Neural progenitor cell (in vitro differentiated cells): ENCODE measurements at regions not wholly inside any gene's neighbourhood (a gene's known extent, or its start where the extent isn't known, plus 50 kb on each side); places are given as distances from the start of the nearest gene placed in this dataset.

Experiments
- DNase-seq: peaks from one replicate; pipeline ENCODE4 v3.0.0-alpha.2; 2016; ENCODE audit warnings: low spot score
- H2AFZ ChIP-seq: fragments of 200-600 bp; sonication (generic); replicated peaks from 2 replicates; pipeline ENCODE4 v1.6.1; 2016; ENCODE audit warnings: antibody characterized with exemption
- H3F3A ChIP-seq: fragments of 200-600 bp; sonication (generic); 2 replicates; pipeline ENCODE4 v1.6.1; 2016; ENCODE audit warnings: antibody characterized with exemption, low read depth
- H3K27ac ChIP-seq: fragments of 200-600 bp; sonication (generic); 2 replicates; pipeline ENCODE4 v1.5.1; 2016; ENCODE audit warnings: mild to moderate bottlenecking
- H3K27me3 ChIP-seq: fragments of 200-600 bp; sonication (generic); 2 replicates; pipeline ENCODE4 v1.6.1; 2016; ENCODE audit warnings: mild to moderate bottlenecking, moderate library complexity
- H3K36me3 ChIP-seq: fragments of 200-600 bp; sonication (generic); 2 replicates; pipeline ENCODE4 v1.5.1; 2016
- H3K4me1 ChIP-seq: fragments of 200-600 bp; sonication (generic); 2 replicates; pipeline ENCODE4 v1.6.1; 2016; ENCODE audit warnings: mixed run types
- H3K4me2 ChIP-seq: fragments of 200-600 bp; sonication (generic); 2 replicates; pipeline ENCODE4 v1.6.1; 2016
- H3K4me3 ChIP-seq: fragments of 200-600 bp; sonication (generic); 2 replicates; pipeline ENCODE4 v1.5.1; 2016
- H3K79me2 ChIP-seq: fragments of 200-600 bp; sonication (generic); 2 replicates; pipeline ENCODE4 v1.6.1; 2016; ENCODE audit warnings: low read depth
- H3K9ac ChIP-seq: fragments of 200-600 bp; sonication (generic); 2 replicates; pipeline ENCODE4 v1.6.1; 2016
- H3K9me3 ChIP-seq: fragments of 200-600 bp; sonication (generic); 2 replicates; pipeline ENCODE4 v1.5.1; 2016; ENCODE audit warnings: low read depth
- H4K20me1 ChIP-seq: fragments of 200-600 bp; sonication (generic); 2 replicates; pipeline ENCODE4 v1.6.1; 2016; ENCODE audit warnings: low read depth
- H3K27ac Mint-ChIP-seq: 3 replicates; pipeline ENCODE4 v1.8.0; 2021; ENCODE audit warnings: mixed read lengths
- H3K27me3 Mint-ChIP-seq: 2 replicates; pipeline ENCODE4 v1.8.0; 2022; ENCODE audit warnings: low read depth, mild to moderate bottlenecking, inconsistent platforms, moderate library complexity, mixed read lengths; ENCODE audit not compliant: insufficient read depth
- H3K36me3 Mint-ChIP-seq: 3 replicates; pipeline ENCODE4 v1.8.0; 2021; ENCODE audit warnings: mixed read lengths
- H3K4me1 Mint-ChIP-seq: 3 replicates; pipeline ENCODE4 v1.8.0; 2021; ENCODE audit warnings: mixed read lengths
- H3K4me3 Mint-ChIP-seq: 3 replicates; pipeline ENCODE4 v1.8.0; 2021; ENCODE audit warnings: mild to moderate bottlenecking, moderate library complexity, mixed read lengths
- H3K9me3 Mint-ChIP-seq: 3 replicates; pipeline ENCODE4 v1.8.0; 2020; ENCODE audit warnings: mixed read lengths
- CTCF ChIP-seq: fragments of 200-600 bp; sonication (generic); IDR thresholded peaks from 2 replicates; pipeline ENCODE4 v1.5.1; 2017; ENCODE audit warnings: antibody characterized with exemption, mild to moderate bottlenecking
- EZH2 ChIP-seq: fragments of 200-600 bp; sonication (generic); IDR thresholded peaks from 2 replicates; pipeline ENCODE4 v1.6.1; 2017; ENCODE audit warnings: antibody characterized with exemption, mild to moderate bottlenecking, moderate library complexity
- EZH2phosphoT487 ChIP-seq: fragments of 200-600 bp; sonication (generic); IDR thresholded peaks from 2 replicates; pipeline ENCODE4 v1.6.1; 2017; ENCODE audit warnings: antibody characterized with exemption

GRCh38 chr1:189175889-189176288, 1301.8 kb downstream of the BRINP3 start:
- Histone ChIP-seq H3K27ac (no peak overlapping the region), H2AFZ (no peak overlapping the region), H3K9ac (no peak overlapping the region), H3F3A (no peaks in the 10 kb centered on the region), H3K9me3 (no peaks in the 10 kb centered on the region), H3K27me3 (no peaks in the 10 kb centered on the region), H3K4me2 (no peak overlapping the region), H4K20me1 (no peaks in the 10 kb centered on the region), H3K79me2 (no peaks in the 10 kb centered on the region), H3K4me1 (no peaks in the 10 kb centered on the region), H3K36me3 (no peaks in the 10 kb centered on the region), H3K4me3 (no peak overlapping the region)
- Mint-ChIP-seq H3K4me1 (no peaks in the 10 kb centered on the region), H3K9me3 (no peaks in the 10 kb centered on the region), H3K27ac (no peak overlapping the region), H3K36me3 (no peaks in the 10 kb centered on the region), H3K4me3 (no peak overlapping the region), H3K27me3 (peaks cover 2% of the 10 kb centered on the region)
- TF ChIP-seq EZH2phosphoT487 = no peak
- TF ChIP-seq CTCF = no peak
- TF ChIP-seq EZH2 = no peak
- DNase-seq = no peak

DNA sequence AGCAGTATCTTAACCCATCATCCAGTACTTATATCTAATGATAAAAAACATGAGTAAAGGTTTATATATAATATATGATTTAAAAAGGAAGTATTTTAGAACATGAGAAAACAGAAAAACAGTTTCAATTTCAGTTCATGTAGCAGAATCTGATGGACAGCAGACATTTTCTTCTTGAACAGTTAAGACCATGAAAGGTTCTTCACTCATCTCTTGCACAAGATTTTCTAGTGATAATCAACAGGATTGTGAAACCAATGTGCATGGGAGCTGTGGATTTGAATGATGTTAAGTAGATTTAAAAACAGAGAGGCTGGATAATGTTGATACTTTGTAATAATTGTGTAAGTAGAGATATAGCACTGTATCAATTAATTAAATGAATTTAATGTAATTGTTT, 1297.6 kb downstream of the BRINP3 start:
- no peaks in the 10 kb centered on the region for H3K79me2 ChIP-seq
- H3K27me3 Mint-ChIP-seq = no peaks in the 10 kb centered on the region

GRCh38 chr1:189185097-189185496, 1292.6 kb downstream of the BRINP3 start:
- H3K27me3 Mint-ChIP-seq = no peaks in the 10 kb centered on the region
- Histone ChIP-seq H3K4me2 (no peak overlapping the region), H3K9ac (no peak overlapping the region), H3K27me3 (no peaks in the 10 kb centered on the region), H4K20me1 (no peaks in the 10 kb centered on the region), H3K27ac (no peak overlapping the region), H3K36me3 (no peaks in the 10 kb centered on the region), H3K4me3 (no peak overlapping the region), H3K4me1 (no peaks in the 10 kb centered on the region), H3K79me2 (no peaks in the 10 kb centered on the region), H2AFZ (no peak overlapping the region), H3K9me3 (no peaks in the 10 kb centered on the region), H3F3A (no peaks in the 10 kb centered on the region)
- no peak overlapping the region for H3K4me3 Mint-ChIP-seq
- H3K9me3 Mint-ChIP-seq = no peaks in the 10 kb centered on the region
- H3K4me1 Mint-ChIP-seq = no peaks in the 10 kb centered on the region
- no peak overlapping the region for H3K27ac Mint-ChIP-seq
- H3K36me3 Mint-ChIP-seq = no peaks in the 10 kb centered on the region
- no peak for DNase-seq
- no peak for TF ChIP-seq EZH2
- no peak for TF ChIP-seq EZH2phosphoT487
- TF ChIP-seq CTCF = no peak

More for the DNA sequence above, 1297.6 kb downstream of the BRINP3 start:
- Histone ChIP-seq H3K4me2 (no peak overlapping the region), H3K36me3 (no peaks in the 10 kb centered on the region), H2AFZ (no peak overlapping the region), H3K9ac (no peak overlapping the region), H3K9me3 (no peaks in the 10 kb centered on the region), H3K27ac (no peak overlapping the region), H4K20me1 (no peaks in the 10 kb centered on the region), H3K4me3 (no peak overlapping the region), H3F3A (no peaks in the 10 kb centered on the region), H3K27me3 (no peaks in the 10 kb centered on the region), H3K4me1 (no peaks in the 10 kb centered on the region)
- Mint-ChIP-seq H3K27ac (no peak overlapping the region), H3K4me3 (no peak overlapping the region), H3K9me3 (no peaks in the 10 kb centered on the region), H3K4me1 (no peaks in the 10 kb centered on the region), H3K36me3 (no peaks in the 10 kb centered on the region)
- no peak for TF ChIP-seq EZH2phosphoT487
- no peak for DNase-seq

GRCh38 chr1:189192741-189193520, 1284.7 kb downstream of the BRINP3 start:
- Histone ChIP-seq H3K27ac (no peak overlapping the region), H3F3A (no peaks in the 10 kb centered on the region), H2AFZ (no peak overlapping the region), H3K9me3 (no peaks in the 10 kb centered on the region), H3K79me2 (no peaks in the 10 kb centered on the region), H3K4me2 (no peak overlapping the region), H3K36me3 (no peaks in the 10 kb centered on the region), H3K27me3 (no peaks in the 10 kb centered on the region), H3K9ac (no peak overlapping the region), H4K20me1 (no peaks in the 10 kb centered on the region), H3K4me3 (no peak overlapping the region), H3K4me1 (no peaks in the 10 kb centered on the region)
- H3K9me3 Mint-ChIP-seq = no peaks in the 10 kb centered on the region
- no peak overlapping the region for H3K4me3 Mint-ChIP-seq
- H3K27ac Mint-ChIP-seq = no peak overlapping the region
- no peaks in the 10 kb centered on the region for H3K27me3 Mint-ChIP-seq
- DNase-seq = no peak
- H3K36me3 Mint-ChIP-seq = no peaks in the 10 kb centered on the region
- H3K4me1 Mint-ChIP-seq = no peaks in the 10 kb centered on the region
- TF ChIP-seq EZH2phosphoT487 (no peak), CTCF (no peak), EZH2 (no peak)
